ENCODE measurements at regions not wholly inside any gene's neighbourhood (a gene's known extent, or its start where the extent isn't known, plus 50 kb on each side); places are given as distances from the start of the nearest gene placed in this dataset.

GRCh38 chr13:77378662-77379061 is 51.8 kb upstream of the MYCBP2 start:
- no peak for DNase-seq

DNA sequence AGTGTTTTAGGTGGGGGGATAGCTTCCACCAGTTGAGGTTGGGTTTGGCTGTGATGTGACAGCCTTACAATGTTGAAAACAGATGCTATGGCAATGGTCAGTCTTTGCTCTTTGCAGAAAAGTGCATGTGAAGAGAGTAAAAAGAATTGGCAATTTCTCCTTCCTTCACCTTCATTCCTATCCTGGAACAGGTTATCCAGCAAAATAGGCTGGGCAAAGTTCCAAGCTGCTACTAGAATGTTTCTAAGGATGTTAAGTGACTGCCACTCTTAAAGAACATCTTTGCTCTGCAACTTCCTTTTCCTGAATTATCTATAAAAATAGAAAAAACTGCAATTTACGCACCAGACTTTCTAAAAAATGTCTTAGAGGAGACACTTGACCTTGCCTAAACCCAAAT is 50.1 kb upstream of the MYCBP2 start:
- DNase-seq, result no peak

Measured in hindlimb muscle (tissue), 1 donor.